Prostate gland (tissue), 2 donors: ENCODE measurements at regions not wholly inside any gene's neighbourhood (a gene's known extent, or its start where the extent isn't known, plus 50 kb on each side); places are given as distances from the start of the nearest gene placed in this dataset.

Source experiments
- DNase-seq: peaks from one replicate; pipeline ENCODE4 v3.0.0-alpha.2; 2019; ENCODE audit warnings: low spot score
- H3K27ac ChIP-seq, 2 donors: fragments of 200-600 bp; sonication (generic); 2 replicates each; pipeline ENCODE4 v1.5.1; 2017 to 2019
- H3K27me3 ChIP-seq: fragments of 200-600 bp; sonication (generic); replicated peaks from 2 replicates; pipeline ENCODE4 v1.5.1; 2019; ENCODE audit not compliant: insufficient read depth
- H3K36me3 ChIP-seq, 2 donors: fragments of 200-600 bp; sonication (generic); 1 replicate in 1 of 2; 2 replicates in 1 of 2; pipeline versions ENCODE4 v1.5.1 to v1.8.1; 2017 to 2019
- H3K4me1 ChIP-seq: fragments of 200-600 bp; sonication (generic); replicated peaks from 2 replicates; pipeline ENCODE4 v1.5.1; 2019
- H3K4me3 ChIP-seq, 2 donors: fragments of 200-600 bp; sonication (generic); 2 replicates each; pipeline ENCODE4 v1.5.1; 2017 to 2019
- H3K9me3 ChIP-seq: fragments of 200-600 bp; sonication (generic); 2 replicates; pipeline ENCODE4 v1.5.1; 2017
- POLR2A ChIP-seq: fragments of 450-650 bp; IDR thresholded peaks from one replicate; pipeline ENCODE4 v1.6.1; 2016; ENCODE audit warnings: antibody characterized with exemption, mild to moderate bottlenecking
- POLR2AphosphoS5 ChIP-seq: sonication (generic); formaldehyde crosslinking; IDR thresholded peaks from one replicate; pipeline ENCODE4 v1.6.1; 2017; ENCODE audit warnings: antibody characterized with exemption
- WGBS: methylation state at CpG from one replicate; pipeline ENCODE4 v1.1.5; 2018; 5-methylcytosine and 5-hydroxymethylcytosine counted together
- intact Hi-C: fragments of 100-400 bp; cut with DNase I; formaldehyde crosslinking; loops from one replicate; pipeline ENCODE4 v1.14.2; 2022
- TF ChIP-seq, protein P1 (sequence below), 4 experiments: fragments of 200-600 bp in 2 of 4; fragments of 450-650 bp in 2 of 4; sonication (generic) in 2 of 4; IDR thresholded peaks; 1 replicate in 3 of 4; 2 replicates in 1 of 4; pipeline ENCODE4 v1.5.1; 2016 to 2019; ENCODE audit warnings: antibody characterized with exemption in 4 of 4, mild to moderate bottlenecking in 2 of 4, moderate library complexity in 2 of 4

DNA sequence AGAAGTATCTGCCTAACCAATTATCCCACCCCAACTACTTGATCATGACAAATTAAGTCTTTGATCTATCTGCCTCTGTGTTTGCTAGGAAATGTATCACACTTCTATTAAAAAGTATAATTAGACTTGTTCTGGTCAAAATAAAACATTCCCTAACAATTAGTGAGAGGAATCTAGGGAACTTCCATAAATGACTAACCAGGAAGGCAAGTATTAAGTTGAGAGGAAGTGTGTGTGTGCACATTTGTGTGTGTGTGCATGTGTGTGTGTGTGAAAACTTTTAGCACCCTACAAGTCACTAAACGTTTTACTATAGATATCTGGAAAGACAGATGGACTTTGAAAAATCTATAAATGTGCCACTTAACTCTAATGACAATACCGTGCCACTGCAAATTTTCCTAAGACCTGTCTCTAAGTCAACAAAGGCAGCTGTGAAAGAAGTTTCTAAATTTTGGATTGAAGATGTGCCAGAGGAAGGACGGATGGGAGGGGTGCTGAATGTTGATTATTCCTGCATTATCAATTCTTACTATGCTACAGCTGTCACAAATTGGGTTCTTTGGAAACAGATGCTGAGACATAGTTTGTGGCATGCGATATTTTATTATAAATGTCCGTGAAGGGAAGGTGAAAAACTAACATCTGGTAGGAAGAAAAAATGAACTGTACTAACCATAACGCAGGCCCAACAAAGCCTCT is 567.1 kb downstream of the PTPRC start:
- intact Hi-C loops: no loop called here
- no peak overlapping the region for H3K27ac ChIP-seq
- H3K27me3 ChIP-seq: no peaks in the 10 kb centered on the region
- no peaks in the 10 kb centered on the region for H3K4me1 ChIP-seq
- H3K36me3 ChIP-seq: no peaks in the 10 kb centered on the region
- 61% methylated on average over 6 of the region's 6 CpGs for WGBS
- no peaks in the 10 kb centered on the region for H3K9me3 ChIP-seq
- no peak overlapping the region for H3K4me3 ChIP-seq
- no peak for DNase-seq
- TF ChIP-seq POLR2A: no peak
- TF ChIP-seq POLR2AphosphoS5: no peak
- TF ChIP-seq, protein P1, sequence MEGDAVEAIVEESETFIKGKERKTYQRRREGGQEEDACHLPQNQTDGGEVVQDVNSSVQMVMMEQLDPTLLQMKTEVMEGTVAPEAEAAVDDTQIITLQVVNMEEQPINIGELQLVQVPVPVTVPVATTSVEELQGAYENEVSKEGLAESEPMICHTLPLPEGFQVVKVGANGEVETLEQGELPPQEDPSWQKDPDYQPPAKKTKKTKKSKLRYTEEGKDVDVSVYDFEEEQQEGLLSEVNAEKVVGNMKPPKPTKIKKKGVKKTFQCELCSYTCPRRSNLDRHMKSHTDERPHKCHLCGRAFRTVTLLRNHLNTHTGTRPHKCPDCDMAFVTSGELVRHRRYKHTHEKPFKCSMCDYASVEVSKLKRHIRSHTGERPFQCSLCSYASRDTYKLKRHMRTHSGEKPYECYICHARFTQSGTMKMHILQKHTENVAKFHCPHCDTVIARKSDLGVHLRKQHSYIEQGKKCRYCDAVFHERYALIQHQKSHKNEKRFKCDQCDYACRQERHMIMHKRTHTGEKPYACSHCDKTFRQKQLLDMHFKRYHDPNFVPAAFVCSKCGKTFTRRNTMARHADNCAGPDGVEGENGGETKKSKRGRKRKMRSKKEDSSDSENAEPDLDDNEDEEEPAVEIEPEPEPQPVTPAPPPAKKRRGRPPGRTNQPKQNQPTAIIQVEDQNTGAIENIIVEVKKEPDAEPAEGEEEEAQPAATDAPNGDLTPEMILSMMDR (IDR thresholded peaks at IDR 0.05): no peak

DNA sequence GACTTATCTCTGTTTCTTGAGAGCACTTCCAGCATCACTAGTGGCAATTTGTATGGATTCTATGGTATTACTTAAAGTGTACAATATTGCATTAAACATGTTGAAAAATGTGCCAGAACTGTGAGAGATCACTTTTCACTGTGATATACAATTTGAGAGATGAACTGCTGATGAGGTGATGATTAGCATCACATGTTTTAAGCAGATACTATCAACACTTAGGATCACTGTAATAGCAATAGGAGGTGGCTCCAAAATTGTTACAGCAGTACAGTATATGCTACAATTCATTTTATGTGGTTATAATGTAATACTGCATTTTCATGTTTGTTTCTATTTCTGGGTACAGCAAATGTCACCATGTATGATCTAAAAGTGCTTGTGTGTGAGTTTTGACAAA is 570.0 kb downstream of the PTPRC start:
- no peaks in the 10 kb centered on the region for H3K27me3 ChIP-seq
- H3K36me3 ChIP-seq: no peaks in the 10 kb centered on the region
- intact Hi-C loops: no loop called here
- no peak overlapping the region for H3K4me3 ChIP-seq
- no peaks in the 10 kb centered on the region for H3K4me1 ChIP-seq
- no peaks in the 10 kb centered on the region for H3K9me3 ChIP-seq
- DNase-seq: no peak
- TF ChIP-seq POLR2A (no peak), POLR2AphosphoS5 (no peak)
- TF ChIP-seq, protein P1 (IDR thresholded peaks at IDR 0.05): no peak
- H3K27ac ChIP-seq: no peak overlapping the region

DNA sequence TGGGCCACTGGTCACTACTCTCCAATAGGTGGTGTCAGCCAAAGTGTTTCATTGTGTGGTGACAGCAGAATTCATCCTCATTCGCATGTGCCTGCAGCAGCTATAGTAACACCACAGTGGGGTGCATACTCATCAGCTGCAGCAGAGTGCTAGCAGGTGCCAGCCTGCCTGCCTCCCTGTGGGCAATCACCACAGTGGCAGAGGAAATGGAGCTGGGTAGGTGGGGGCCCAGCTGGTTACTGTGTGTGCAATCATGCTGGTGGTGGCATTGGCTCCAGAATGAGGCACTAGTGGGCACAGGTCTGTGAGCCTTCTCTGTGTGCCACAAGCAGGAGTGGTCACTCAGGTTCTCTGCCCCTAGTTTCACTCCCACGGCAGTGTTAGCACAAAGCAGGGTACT is 579.2 kb downstream of the PTPRC start:
- no peaks in the 10 kb centered on the region for H3K4me1 ChIP-seq
- intact Hi-C loops: no loop called here
- H3K27ac ChIP-seq: no peak overlapping the region
- H3K36me3 ChIP-seq: no peaks in the 10 kb centered on the region
- no peaks in the 10 kb centered on the region for H3K9me3 ChIP-seq
- DNase-seq: no peak
- no peaks in the 10 kb centered on the region for H3K27me3 ChIP-seq
- H3K4me3 ChIP-seq: no peak overlapping the region
- TF ChIP-seq POLR2AphosphoS5 (no peak), POLR2A (no peak)
- TF ChIP-seq, protein P1 (IDR thresholded peaks at IDR 0.05): no peak
- WGBS: 56% methylated on average over 2 of the region's 2 CpGs

DNA sequence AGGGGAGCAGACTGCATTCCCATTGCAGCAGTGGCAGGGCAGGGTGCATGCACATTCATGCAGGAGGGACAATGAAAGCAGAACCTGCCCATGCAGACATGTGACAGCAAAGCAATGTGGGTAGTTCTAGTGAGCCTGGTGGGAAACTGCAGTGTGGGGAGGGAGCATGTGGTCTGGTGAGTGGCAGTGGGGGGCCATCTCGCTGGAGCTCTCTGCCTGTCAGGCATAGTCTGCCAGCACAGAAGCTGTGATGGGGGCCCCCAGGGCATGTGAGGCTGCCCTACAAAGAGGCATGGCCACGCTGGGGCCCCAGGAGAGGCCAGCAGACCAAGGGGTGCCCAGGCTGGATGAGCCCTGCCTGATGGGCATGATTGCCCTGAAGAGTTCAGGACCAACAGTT is 579.7 kb downstream of the PTPRC start:
- Histone ChIP-seq H3K4me3 (no peak overlapping the region), H3K27ac (no peak overlapping the region), H3K9me3 (no peaks in the 10 kb centered on the region), H3K27me3 (no peaks in the 10 kb centered on the region), H3K36me3 (no peaks in the 10 kb centered on the region), H3K4me1 (no peaks in the 10 kb centered on the region)
- intact Hi-C loops: no loop called here
- TF ChIP-seq, protein P1 (IDR thresholded peaks at IDR 0.05): no peak
- TF ChIP-seq POLR2AphosphoS5 (no peak), POLR2A (no peak)
- DNase-seq: no peak
- 39% methylated on average over 2 of the region's 2 CpGs for WGBS

DNA sequence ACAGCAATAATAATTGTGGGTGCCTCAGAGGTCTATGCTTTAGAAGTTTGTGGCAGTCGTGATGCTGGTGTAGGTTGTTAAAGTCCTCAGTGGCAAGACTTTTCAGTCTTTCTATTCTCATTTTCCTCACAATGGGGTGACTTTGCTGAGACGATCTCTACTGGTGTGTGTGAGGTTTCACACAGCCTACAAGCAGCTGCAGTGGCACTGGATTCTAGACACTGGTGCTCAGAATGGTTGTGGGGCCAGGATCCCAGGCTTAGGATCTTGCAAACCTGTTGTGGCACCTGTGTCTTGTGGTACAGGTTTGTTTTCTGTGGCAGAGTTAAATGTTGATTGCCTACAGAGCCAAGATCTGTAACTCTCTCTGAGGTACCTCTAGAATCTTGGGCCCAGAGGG is 581.2 kb downstream of the PTPRC start:
- no peak overlapping the region for H3K4me3 ChIP-seq
- no peaks in the 10 kb centered on the region for H3K36me3 ChIP-seq
- no peak overlapping the region for H3K27ac ChIP-seq
- WGBS: 78% methylated on average over 2 of the region's 2 CpGs
- H3K9me3 ChIP-seq: no peaks in the 10 kb centered on the region
- intact Hi-C loops: no loop called here
- H3K27me3 ChIP-seq: no peaks in the 10 kb centered on the region
- H3K4me1 ChIP-seq: no peaks in the 10 kb centered on the region
- TF ChIP-seq, protein P1 (IDR thresholded peaks at IDR 0.05): no peak
- no peak for TF ChIP-seq POLR2AphosphoS5
- no peak for TF ChIP-seq POLR2A
- no peak for DNase-seq
